NOMO-1 treated with dmso at 0.1 percent for 144 hours (cell line): ENCODE measurements at regions not wholly inside any gene's neighbourhood (a gene's known extent, or its start where the extent isn't known, plus 50 kb on each side); places are given as distances from the start of the nearest gene placed in this dataset.
A peak's percentile ranks its signal among the peaks of the same experiment; 100 is the strongest.

ENCODE experiments used
- DNase-seq: peaks from one replicate; lab custom pipeline; 2025; ENCODE audit not compliant: unreplicated experiment; lab: John Stamatoyannopoulos, UW

- no peak for DNase-seq
These were observed 51.2 kb upstream of the UBR2 start for GRCh38 chr6:42512579-42512978.

- DNase-seq: no peak
These were observed 51.9 kb upstream of the UBR2 start for GRCh38 chr6:42511803-42512422.

GRCh38 chr6:42510795-42511194 is 53.0 kb upstream of the UBR2 start:
- DNase-seq: no peak

GRCh38 chr6:42509765-42510164 is 54.1 kb upstream of the UBR2 start:
- no peak for DNase-seq

DNA sequence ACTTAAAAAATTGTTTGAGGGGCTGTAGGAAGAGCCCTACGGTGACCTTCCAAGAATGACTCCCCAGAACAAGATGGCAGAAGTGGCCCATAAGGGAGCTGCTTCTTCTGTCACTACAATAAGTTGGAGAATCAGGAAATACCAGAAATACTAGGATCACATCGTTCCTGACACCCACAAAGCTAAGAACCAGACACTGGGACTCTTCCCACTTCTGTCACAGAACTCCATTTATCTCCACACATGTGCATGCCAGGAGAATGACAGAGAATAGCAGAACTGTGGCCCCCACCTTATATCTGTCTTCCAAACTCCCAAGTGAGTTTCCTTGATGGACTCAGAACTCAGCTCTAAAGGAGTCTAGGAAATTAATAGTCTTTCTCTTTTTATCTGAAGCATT is 54.6 kb upstream of the UBR2 start:
- DNase-seq: no peak

- DNase-seq: no peak
These were observed 55.9 kb upstream of the UBR2 start for GRCh38 chr6:42507901-42508300.

GRCh38 chr6:42507195-42507594 is 55.5 kb upstream of the TRERF1 start:
- no peak for DNase-seq

- DNase-seq: no peak
These were observed 54.3 kb upstream of the TRERF1 start for GRCh38 chr6:42506070-42506469.

DNA sequence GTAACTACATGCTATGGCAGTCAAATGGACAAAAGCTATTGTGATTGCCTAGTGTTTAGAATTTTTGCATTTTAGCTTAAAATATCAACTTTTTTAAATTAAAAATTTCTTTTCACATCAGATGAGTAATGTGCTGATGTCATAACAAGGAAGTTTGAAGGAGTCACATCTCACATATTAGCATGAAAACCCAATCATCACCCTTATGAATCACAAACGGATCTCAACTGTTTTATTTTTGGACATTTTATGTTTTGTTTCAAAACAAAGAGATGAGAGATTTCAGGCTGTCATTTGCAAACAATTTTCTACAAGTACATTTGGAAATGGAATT is 53.6 kb upstream of the TRERF1 start:
- peak; percentile 42 for DNase-seq

GRCh38 chr6:42503894-42504293 is 52.2 kb upstream of the TRERF1 start:
- no peak for DNase-seq

DNA sequence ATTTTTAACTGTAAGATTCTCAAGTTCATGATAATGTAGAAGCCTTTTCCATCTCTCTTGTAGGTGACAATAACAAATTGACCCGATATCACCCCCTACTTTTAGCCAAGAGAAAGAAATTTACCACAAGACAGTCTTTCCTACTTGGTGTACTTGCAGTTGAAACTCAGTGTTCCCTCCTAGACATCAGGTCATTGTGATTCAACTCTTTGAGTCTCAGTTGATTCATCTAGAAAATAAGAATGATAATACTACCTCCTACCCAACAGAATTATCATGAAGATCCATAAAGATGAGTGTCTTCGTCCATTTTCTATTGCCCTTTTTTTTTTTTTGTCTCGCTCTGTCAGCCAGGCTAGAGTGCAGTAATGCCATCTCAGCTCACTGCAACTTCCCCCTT is 51.3 kb upstream of the TRERF1 start:
- DNase-seq: no peak

GRCh38 chr6:42502127-42502526 is 50.4 kb upstream of the TRERF1 start:
- no peak for DNase-seq
